ENCODE measurements at regions not wholly inside any gene's neighbourhood (a gene's known extent, or its start where the extent isn't known, plus 50 kb on each side); places are given as distances from the start of the nearest gene placed in this dataset.

- no peak overlapping the region for H3K27ac ChIP-seq (ENCODE audit: low read length)
- no peak overlapping the region for H3K9ac ChIP-seq (ENCODE audit: low read depth, low read length)
- H3K27me3 ChIP-seq (ENCODE audit: insufficient read depth, low read length, poor library complexity): no peaks in the 10 kb centered on the region
- H3K4me2 ChIP-seq (ENCODE audit: insufficient read depth, low read length): no peak overlapping the region
- H3K36me3 ChIP-seq (ENCODE audit: insufficient read depth, low read length): no peaks in the 10 kb centered on the region
- no peak for ATAC-seq (ENCODE audit: insufficient read depth, low read depth)
- no peaks in the 10 kb centered on the region for H3K79me2 ChIP-seq (ENCODE audit: insufficient read depth, low read length)
- H2AFZ ChIP-seq (ENCODE audit: low read depth, low read length): no peak overlapping the region
- no peaks in the 10 kb centered on the region for H3K4me1 ChIP-seq (ENCODE audit: insufficient read depth, low read length)
- TF ChIP-seq EZH2 (IDR thresholded peaks at IDR 0.05; ENCODE audit: borderline replicate concordance, low read depth, low read length, severe bottlenecking): no peak
- no peak overlapping the region for H3K4me3 ChIP-seq (ENCODE audit: low read depth in 1 of 2, low read length in 2 of 2)
- DNase-seq: no peak
- H4K20me1 ChIP-seq (ENCODE audit: insufficient read depth, low read length): no peaks in the 10 kb centered on the region
- H3K9me3 ChIP-seq (ENCODE audit: insufficient read depth, low read length, severe bottlenecking): no peaks in the 10 kb centered on the region
These were observed 145.4 kb upstream of the RXFP1 start for GRCh38 chr4:158376106-158376840.

- TF ChIP-seq CTCF (IDR thresholded peaks at IDR 0.05; ENCODE audit: borderline replicate concordance, extremely low read depth, low read length, poor library complexity, severe bottlenecking): no peak
- TF ChIP-seq EZH2 (IDR thresholded peaks at IDR 0.05; ENCODE audit: borderline replicate concordance, low read depth, low read length, severe bottlenecking): no peak
- H3K36me3 ChIP-seq (ENCODE audit: insufficient read depth, low read length): no peaks in the 10 kb centered on the region
- DNase-seq: no peak
These were observed 137.3 kb upstream of the RXFP1 start for GRCh38 chr4:158384414-158384813.

DNA sequence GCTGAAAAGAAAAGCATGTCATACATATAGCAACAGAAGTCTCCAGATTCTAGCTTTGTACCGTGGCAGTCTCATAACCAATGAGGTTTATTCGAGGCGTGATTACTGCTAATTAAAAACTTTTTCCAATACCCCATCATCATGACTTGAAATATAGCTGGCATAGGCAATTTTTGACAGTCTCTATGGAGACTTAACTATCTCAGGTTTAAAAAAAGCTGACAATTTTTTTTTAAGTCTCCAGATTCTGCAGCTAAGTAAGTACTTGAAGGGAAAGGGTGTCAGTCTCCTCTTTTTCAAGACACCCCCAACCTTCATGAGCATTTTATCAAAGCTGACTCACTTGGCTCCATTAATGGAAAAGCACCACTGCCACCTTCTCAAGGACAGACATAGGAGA is 126.3 kb upstream of the RXFP1 start:
- Histone ChIP-seq H3K27ac (ENCODE audit: low read length) (no peak overlapping the region), H2AFZ (ENCODE audit: low read depth, low read length) (no peak overlapping the region), H4K20me1 (ENCODE audit: insufficient read depth, low read length) (no peaks in the 10 kb centered on the region), H3K4me1 (ENCODE audit: insufficient read depth, low read length) (no peaks in the 10 kb centered on the region), H3K4me3 (ENCODE audit: low read depth in 1 of 2, low read length in 2 of 2) (no peak overlapping the region), H3K36me3 (ENCODE audit: insufficient read depth, low read length) (no peaks in the 10 kb centered on the region), H3K4me2 (ENCODE audit: insufficient read depth, low read length) (no peak overlapping the region), H3K79me2 (ENCODE audit: insufficient read depth, low read length) (no peaks in the 10 kb centered on the region), H3K9ac (ENCODE audit: low read depth, low read length) (no peak overlapping the region), H3K9me3 (ENCODE audit: insufficient read depth, low read length, severe bottlenecking) (no peaks in the 10 kb centered on the region), H3K27me3 (ENCODE audit: insufficient read depth, low read length, poor library complexity) (no peaks in the 10 kb centered on the region)
- no peak for DNase-seq
- TF ChIP-seq CTCF (IDR thresholded peaks at IDR 0.05; ENCODE audit: borderline replicate concordance, extremely low read depth, low read length, poor library complexity, severe bottlenecking): no peak
- no peak for TF ChIP-seq EZH2 (IDR thresholded peaks at IDR 0.05; ENCODE audit: borderline replicate concordance, low read depth, low read length, severe bottlenecking)
- ATAC-seq (ENCODE audit: insufficient read depth, low read depth): no peak

More at GRCh38 chr4:158384414-158384813, 137.3 kb upstream of the RXFP1 start:
- no peaks in the 10 kb centered on the region for H3K4me1 ChIP-seq (ENCODE audit: insufficient read depth, low read length)
- H3K79me2 ChIP-seq (ENCODE audit: insufficient read depth, low read length): no peaks in the 10 kb centered on the region
- ATAC-seq (ENCODE audit: insufficient read depth, low read depth): no peak
- no peaks in the 10 kb centered on the region for H4K20me1 ChIP-seq (ENCODE audit: insufficient read depth, low read length)
- no peaks in the 10 kb centered on the region for H3K9me3 ChIP-seq (ENCODE audit: insufficient read depth, low read length, severe bottlenecking)
- no peak overlapping the region for H2AFZ ChIP-seq (ENCODE audit: low read depth, low read length)
- H3K27me3 ChIP-seq (ENCODE audit: insufficient read depth, low read length, poor library complexity): no peaks in the 10 kb centered on the region
- H3K9ac ChIP-seq (ENCODE audit: low read depth, low read length): no peak overlapping the region
- H3K4me2 ChIP-seq (ENCODE audit: insufficient read depth, low read length): no peak overlapping the region
- H3K27ac ChIP-seq (ENCODE audit: low read length): no peak overlapping the region
- no peak overlapping the region for H3K4me3 ChIP-seq (ENCODE audit: low read depth in 1 of 2, low read length in 2 of 2)

GRCh38 chr4:158395889-158396288 is 125.8 kb upstream of the RXFP1 start:
- Histone ChIP-seq H3K4me3 (ENCODE audit: low read depth in 1 of 2, low read length in 2 of 2) (no peak overlapping the region), H2AFZ (ENCODE audit: low read depth, low read length) (no peak overlapping the region), H3K9ac (ENCODE audit: low read depth, low read length) (no peak overlapping the region), H3K27ac (ENCODE audit: low read length) (no peak overlapping the region), H3K4me2 (ENCODE audit: insufficient read depth, low read length) (no peak overlapping the region), H3K79me2 (ENCODE audit: insufficient read depth, low read length) (no peaks in the 10 kb centered on the region), H3K4me1 (ENCODE audit: insufficient read depth, low read length) (no peaks in the 10 kb centered on the region), H3K27me3 (ENCODE audit: insufficient read depth, low read length, poor library complexity) (no peaks in the 10 kb centered on the region), H3K36me3 (ENCODE audit: insufficient read depth, low read length) (no peaks in the 10 kb centered on the region), H3K9me3 (ENCODE audit: insufficient read depth, low read length, severe bottlenecking) (no peaks in the 10 kb centered on the region), H4K20me1 (ENCODE audit: insufficient read depth, low read length) (no peaks in the 10 kb centered on the region)
- ATAC-seq (ENCODE audit: insufficient read depth, low read depth) (no peak), DNase-seq (no peak)
- TF ChIP-seq EZH2 (IDR thresholded peaks at IDR 0.05; ENCODE audit: borderline replicate concordance, low read depth, low read length, severe bottlenecking) (no peak), CTCF (IDR thresholded peaks at IDR 0.05; ENCODE audit: borderline replicate concordance, extremely low read depth, low read length, poor library complexity, severe bottlenecking) (no peak)

All from DND-41 (cell line).